HS-27A (cell line): ENCODE measurements at regions not wholly inside any gene's neighbourhood (a gene's known extent, or its start where the extent isn't known, plus 50 kb on each side); places are given as distances from the start of the nearest gene placed in this dataset.
"Not testable (repeated sequence)": the region's sequence is repeated elsewhere in the genome, so short reads cannot be mapped to it uniquely, and the experiment has no call there.

Experiments used
- DNase-seq: peaks from one replicate; pipeline ENCODE4 v3.0.0-alpha.2; 2012; ENCODE audit warnings: low read depth, missing footprints

DNA sequence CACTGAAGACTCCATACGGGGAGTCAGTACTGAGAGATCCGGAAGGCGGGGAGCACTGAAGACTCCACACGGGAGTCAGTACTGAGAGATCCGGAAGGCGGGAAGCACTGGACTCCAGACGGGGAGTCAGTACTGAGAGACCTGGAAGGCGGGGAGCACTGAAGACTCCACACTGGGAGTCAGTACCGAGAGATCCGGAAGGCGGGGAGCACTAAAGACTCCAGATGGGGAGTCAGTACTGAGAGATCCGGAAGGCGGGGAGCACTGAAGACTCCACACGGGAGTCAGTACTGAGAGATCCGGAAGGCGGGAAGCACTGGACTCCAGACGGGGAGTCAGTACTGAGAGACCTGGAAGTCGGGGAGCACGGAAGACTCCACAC, 77.2 kb downstream of the DLL1 start:
- DNase-seq, result not testable (repeated sequence)

- no peak for DNase-seq
Observed at GRCh38 chr6:170212956-170213636, 77.8 kb downstream of the DLL1 start.

DNA sequence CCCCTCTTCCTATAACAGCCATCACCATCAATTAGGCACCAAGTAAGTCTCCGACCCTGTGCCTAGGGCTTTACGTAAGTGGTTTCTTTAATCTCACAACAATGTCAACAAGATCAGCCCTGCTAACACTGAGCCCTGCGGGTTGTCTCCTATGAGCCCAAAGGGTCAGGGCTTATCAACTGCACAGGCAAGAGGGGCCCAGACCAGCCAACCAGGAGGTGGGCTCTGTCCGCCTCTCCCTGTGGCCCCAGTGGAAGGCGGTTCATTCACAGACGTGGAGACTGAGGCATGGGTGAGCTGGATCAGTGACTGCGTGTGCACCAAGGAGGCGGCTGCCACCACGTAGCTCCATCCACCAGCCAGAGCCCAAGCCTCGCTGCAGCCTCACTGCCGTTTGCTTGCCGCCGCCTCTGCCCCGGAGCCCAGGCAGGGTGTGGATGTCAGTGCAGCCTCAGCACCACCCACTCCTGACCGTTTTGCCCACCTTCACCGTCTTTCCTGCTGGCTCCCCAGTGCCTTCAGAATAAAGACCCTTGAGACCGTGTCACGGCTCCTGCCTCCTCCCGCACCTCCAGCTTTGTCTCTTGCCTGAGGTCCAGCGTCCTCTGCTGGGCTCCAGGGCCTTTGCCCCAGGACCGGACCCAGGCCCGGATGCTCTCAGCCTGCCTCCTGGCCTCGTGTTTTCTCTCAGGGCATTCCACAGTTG, 78.7 kb downstream of the DLL1 start:
- DNase-seq, result no peak

- DNase-seq, result no peak
Observed at GRCh38 chr6:170211404-170212025, 79.4 kb downstream of the DLL1 start.

DNA sequence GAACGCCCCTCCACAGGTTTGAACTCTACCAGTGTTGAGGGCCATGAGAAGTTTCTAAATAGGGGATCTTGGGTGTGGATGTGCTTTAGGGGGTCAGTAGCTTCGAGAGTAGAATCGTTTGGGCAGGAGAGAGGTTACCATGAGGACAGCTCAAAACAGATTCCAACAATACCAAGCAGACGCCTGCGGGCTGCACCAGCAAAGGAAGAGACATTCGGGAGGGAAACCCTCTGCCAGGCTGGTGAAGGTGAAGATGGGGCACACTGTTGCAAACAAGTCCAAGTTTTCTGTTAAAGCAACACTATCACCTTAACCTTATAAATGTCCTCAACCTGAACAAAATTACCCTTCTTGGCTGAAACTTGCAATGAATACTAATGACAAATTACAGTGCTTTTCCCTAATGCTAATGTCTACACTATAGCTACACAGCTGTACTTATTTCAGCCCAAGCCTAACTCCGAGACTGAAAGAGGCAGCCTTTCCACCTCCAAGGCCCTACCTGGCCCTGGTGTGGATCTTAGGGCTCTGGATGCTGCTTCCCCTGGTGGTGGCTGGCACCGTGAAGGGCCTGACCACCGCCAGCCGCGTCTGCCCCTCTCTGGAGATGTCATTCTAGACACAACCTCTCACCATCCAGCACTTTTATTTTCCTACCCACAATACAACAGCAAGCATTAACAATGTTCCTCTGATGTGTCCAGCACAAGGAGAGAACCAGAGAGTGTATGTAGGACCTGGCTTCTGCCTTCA, 80.1 kb downstream of the DLL1 start:
- DNase-seq, result no peak

GRCh38 chr6:170210026-170210390, 80.9 kb downstream of the DLL1 start:
- DNase-seq, result no peak

GRCh38 chr6:170209354-170210025, 81.4 kb downstream of the DLL1 start:
- DNase-seq, result no peak

GRCh38 chr6:170208651-170209353, 82.1 kb downstream of the DLL1 start:
- DNase-seq, result no peak

- no peak for DNase-seq
Observed at GRCh38 chr6:170208182-170208601, 82.7 kb downstream of the DLL1 start.

DNA sequence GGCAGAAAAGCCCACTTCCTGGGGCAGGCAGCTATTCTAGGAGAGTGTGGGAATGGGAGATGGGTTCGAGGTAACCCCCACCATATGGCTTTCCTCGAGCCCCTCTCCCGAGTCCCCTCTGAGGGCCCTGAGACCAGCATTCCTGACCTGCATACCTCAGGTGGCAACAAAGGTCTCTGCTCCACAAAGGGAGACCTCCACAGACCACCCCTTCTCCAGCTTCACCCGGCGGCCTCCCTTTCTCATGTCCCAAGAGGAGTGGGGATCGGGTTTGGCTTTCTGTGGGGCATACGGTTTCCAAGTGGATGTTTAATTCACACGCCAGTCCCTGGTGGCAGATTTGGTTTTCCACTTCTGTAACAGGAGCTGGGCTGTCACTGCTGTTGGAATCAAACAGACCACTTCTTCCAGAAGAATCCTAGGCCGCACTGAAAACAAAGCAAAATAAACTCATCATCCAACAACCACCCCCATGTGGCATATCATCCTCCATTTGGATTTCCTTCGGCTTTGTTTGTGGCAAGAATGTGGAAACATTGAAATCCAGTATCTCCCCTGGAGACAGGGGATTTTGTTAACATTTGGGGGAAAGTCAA, 83.2 kb downstream of the DLL1 start:
- no peak for DNase-seq

- DNase-seq, result no peak
Observed at GRCh38 chr6:170206851-170207431, 83.9 kb downstream of the DLL1 start.

GRCh38 chr6:170206317-170206621, 84.6 kb downstream of the DLL1 start:
- no peak for DNase-seq

- DNase-seq, result no peak
Observed at GRCh38 chr6:170205534-170206316, 85.2 kb downstream of the DLL1 start.

GRCh38 chr6:170205126-170205525, 85.8 kb downstream of the DLL1 start:
- DNase-seq, result no peak

GRCh38 chr6:170203212-170203611, 87.7 kb downstream of the DLL1 start:
- DNase-seq, result no peak

- no peak for DNase-seq
Observed at GRCh38 chr6:170202416-170203135, 88.3 kb downstream of the DLL1 start.

DNA sequence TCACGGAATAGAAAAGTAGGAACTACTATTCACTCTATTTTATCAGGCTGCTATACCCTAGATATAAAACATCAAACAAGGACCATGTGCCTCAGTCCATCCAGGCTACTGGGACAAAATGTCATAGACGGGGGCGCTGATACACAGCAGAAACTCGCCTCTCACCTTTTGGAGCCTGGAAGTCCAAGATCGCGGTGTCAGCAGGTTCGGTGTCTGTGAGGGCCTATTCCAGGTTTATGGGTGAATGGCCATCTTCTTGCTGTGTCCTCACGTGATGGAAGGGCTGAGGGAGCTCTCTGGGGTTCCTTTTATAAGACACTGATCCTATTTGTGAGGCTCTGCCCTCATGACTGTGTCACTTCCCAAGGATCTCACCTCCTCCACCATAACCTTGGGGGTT, 89.5 kb downstream of the DLL1 start:
- DNase-seq, result no peak

DNA sequence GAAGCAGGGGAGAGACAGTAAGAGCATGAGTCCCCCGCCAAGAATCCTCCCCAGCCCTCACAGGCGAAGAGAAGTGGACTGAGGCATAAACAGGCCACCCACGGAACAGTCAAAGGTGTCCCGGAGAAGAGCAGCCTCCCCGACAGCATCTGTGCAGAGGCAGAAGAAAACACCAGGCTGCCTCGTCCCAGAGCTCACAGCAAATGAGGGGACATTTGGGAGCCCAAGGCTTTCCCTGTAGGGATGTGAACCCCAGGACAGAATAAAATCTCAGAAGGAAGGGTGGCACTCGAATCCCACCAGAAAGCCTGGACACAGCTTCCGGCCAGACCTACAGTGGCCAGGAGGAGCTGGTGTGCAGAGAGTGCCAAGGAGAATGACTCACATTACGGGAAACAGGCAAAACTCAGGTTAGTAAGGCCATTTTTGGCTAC, 90.4 kb downstream of the DLL1 start:
- DNase-seq, result no peak

DNA sequence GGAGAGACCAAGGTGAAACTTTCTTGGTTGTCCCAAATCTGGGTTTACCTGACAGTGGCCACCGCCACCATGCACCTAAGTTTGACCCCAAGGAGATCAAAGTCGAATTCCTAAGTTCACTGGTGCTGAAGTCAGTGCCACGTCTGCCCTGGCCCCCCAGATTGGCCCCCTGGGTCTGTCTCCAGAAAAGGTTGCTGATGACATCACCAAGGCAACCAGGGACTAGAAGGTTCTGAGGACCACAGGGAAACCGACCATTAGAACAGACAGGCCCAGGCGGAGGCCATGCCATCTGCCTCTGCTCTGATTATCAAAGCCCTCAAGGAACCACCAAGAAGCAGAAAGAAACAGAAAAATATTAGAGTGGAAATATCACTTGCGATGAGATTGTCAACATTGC, 91.2 kb downstream of the DLL1 start:
- no peak for DNase-seq
